IMR-90 (cell line): ENCODE measurements at regions not wholly inside any gene's neighbourhood (a gene's known extent, or its start where the extent isn't known, plus 50 kb on each side); places are given as distances from the start of the nearest gene placed in this dataset.

Experiments
- CEBPB ChIP-seq: IDR thresholded peaks from 2 replicates; pipeline ENCODE4 v1.6.1; 2012; ENCODE audit warnings: low read depth, low read length, improper control_type of control experiment
- CTCF ChIP-seq: conservative IDR thresholded peaks from 2 replicates; pipeline ENCODE4 v1.5.1; 2012; ENCODE audit warnings: mild to moderate bottlenecking, low read depth, low read length, improper control_type of control experiment
- MAFK ChIP-seq: IDR thresholded peaks from 2 replicates; pipeline ENCODE4 v1.6.1; 2012; ENCODE audit warnings: low read depth, low read length, improper control_type of control experiment
- RAD21 ChIP-seq: IDR thresholded peaks from 2 replicates; pipeline ENCODE4 v1.6.1; 2012; ENCODE audit warnings: low read length, improper control_type of control experiment

- no peak for TF ChIP-seq CTCF
- TF ChIP-seq CEBPB, result no peak
- TF ChIP-seq RAD21, result no peak
- no peak for TF ChIP-seq MAFK
Measured at GRCh38 chr5:123965626-123966025, 453.6 kb downstream of the CSNK1G3 start.
